ENCODE measurements at regions not wholly inside any gene's neighbourhood (a gene's known extent, or its start where the extent isn't known, plus 50 kb on each side); places are given as distances from the start of the nearest gene placed in this dataset.
"Not testable (repeated sequence)": the region's sequence is repeated elsewhere in the genome, so short reads cannot be mapped to it uniquely, and the experiment has no call there.

- BruUV-seq (replicated peaks); H3K79me2 ChIP-seq (ENCODE audit: control insufficient read depth, insufficient read depth, low read length); H3K4me2 ChIP-seq (ENCODE audit: control insufficient read depth, insufficient read depth); H3K9me3 ChIP-seq (replicated peaks; ENCODE audit: control insufficient read depth, insufficient read depth, low read length); H2AFZ ChIP-seq (ENCODE audit: control insufficient read depth, low read depth, low read length); H3K4me1 ChIP-seq (ENCODE audit: control insufficient read depth, insufficient read depth, low read length); H4K20me1 ChIP-seq (ENCODE audit: control insufficient read depth, insufficient read depth); POLR2A ChIA-PET; H3K4me3 ChIP-seq; H3K36me3 ChIP-seq (ENCODE audit: control insufficient read depth in 2 of 2, insufficient read depth in 2 of 2, low read length in 1 of 2); H3K27ac ChIP-seq (ENCODE audit: control insufficient read depth, insufficient read depth); DNase-seq (ENCODE audit: low read depth, low spot score); FAIRE-seq; in situ Hi-C loops (cut with MboI); ATAC-seq; H3K27me3 ChIP-seq (replicated peaks in 1 of 2; ENCODE audit: control insufficient read depth in 2 of 2, insufficient read depth in 2 of 2, low read length in 1 of 2); H3K9ac ChIP-seq (ENCODE audit: control insufficient read depth, insufficient read depth, low read length): not testable (repeated sequence)
- RAD21 ChIA-PET (ENCODE audit: unreplicated experiment), result interaction anchor here (1.5 kb wide), 1 partner anchor 114 kb away, joined by 4 read pairs; no protein-coding TSS in a partner anchor
- CTCF ChIA-PET, result interaction anchor here (0.8 to 1.5 kb wide), 7 partner anchors 9 to 115 kb away, joined by 3 to 6 read pairs (median 4); no protein-coding TSS in a partner anchor
- TF ChIP-seq RUNX3 (IDR thresholded peaks at IDR 0.05; ENCODE audit: low read length) (0 out of 2 replicates have a peak, but pooled peaks have one; percentile 17), CTCF (IDR thresholded peaks at IDR 0.05 in 2 of 3, conservative IDR thresholded peaks at IDR 0.05 in 1 of 3; ENCODE audit: control insufficient read depth in 2 of 3, extremely low read depth in 1 of 3, insufficient read depth in 1 of 3, low read depth in 3 of 3, low read length in 3 of 3) (peak; percentile 21 to 50 (median 28); a peak in 5 of 6 replicates), TCF12 (IDR thresholded peaks at IDR 0.05; ENCODE audit: low read depth, low read length) (peak; percentile 51; the same call in 1 of the 2 replicates), TCF3 (IDR thresholded peaks at IDR 0.05; ENCODE audit: borderline replicate concordance, insufficient read depth, low read depth, low read length) (0 out of 2 replicates have a peak, but pooled peaks have one; percentile 32), BHLHE40 (IDR thresholded peaks at IDR 0.05; ENCODE audit: borderline replicate concordance in 1 of 2, low read depth in 2 of 2, low read length in 1 of 2) (0 out of 4 replicates have a peak, but pooled peaks of 1 of the 2 experiments have one; percentile 8), SMC3 (IDR thresholded peaks at IDR 0.05; ENCODE audit: borderline replicate concordance, low read length) (peak; percentile 42; the same call in 1 of the 2 replicates), IKZF1 (conservative IDR thresholded peaks at IDR 0.05) (peak; percentile 23; the same call in 1 of the 2 replicates), RAD21 (IDR thresholded peaks at IDR 0.05; ENCODE audit: insufficient read depth, low read depth, low read length) (peak; percentile 55), ZBTB33 (IDR thresholded peaks at IDR 0.05) (peak; percentile 88)
- WGBS (ENCODE audit: insufficient coverage, insufficient replicate concordance, low lambda C conversion rate, missing lambda C conversion rate), result 64% methylated on average over 12 of the region's 12 CpGs
- SMC1A ChIA-PET (ENCODE audit: uncharacterized antibody, unreplicated experiment), result interaction anchor here (0.6 to 1.9 kb wide), 7 partner anchors 46 to 351 kb away, joined by 3 to 9 read pairs (median 3); no protein-coding TSS in a partner anchor
- intact Hi-C loops (cut with micrococcal nuclease; ENCODE audit: unreplicated experiment), result loop anchor here (2.0 to 5.0 kb wide), 2 partner anchors 114 to 967 kb away; no protein-coding TSS in a partner anchor
These were observed 1395.1 kb downstream of the ADGRL3 start for GRCh38 chr4:62595265-62595664.

Measured in GM12878 (cell line).